NCI-H2171 treated with DMSO at 0.1 percent for 48 hours (cell line): ENCODE measurements at regions not wholly inside any gene's neighbourhood (a gene's known extent, or its start where the extent isn't known, plus 50 kb on each side); places are given as distances from the start of the nearest gene placed in this dataset.

Experiments used
- DNase-seq: peaks from one replicate; lab custom pipeline; 2025; lab: John Stamatoyannopoulos, UW

DNA sequence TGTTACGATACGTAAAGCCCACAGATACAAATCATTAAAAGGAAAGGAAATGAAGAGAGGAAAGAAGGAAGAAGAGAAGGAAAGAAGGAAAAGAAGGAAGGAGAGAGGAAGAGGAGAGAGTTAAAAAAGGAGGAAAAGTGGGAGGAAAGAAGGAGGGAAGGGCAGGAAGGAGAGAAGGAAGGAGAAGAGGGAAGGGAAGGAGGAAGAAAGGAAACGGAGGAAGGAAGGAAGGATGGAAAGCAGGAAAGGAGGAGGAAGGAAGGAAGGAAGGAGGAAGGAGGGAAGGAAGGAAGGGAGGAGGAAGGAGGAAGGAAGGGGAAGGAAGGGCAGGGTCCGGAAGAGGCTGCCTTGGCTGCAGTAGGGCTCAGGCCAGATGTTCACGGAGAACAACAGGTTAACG is 95.2 kb downstream of the ENGASE start:
- DNase-seq = no peak

DNA sequence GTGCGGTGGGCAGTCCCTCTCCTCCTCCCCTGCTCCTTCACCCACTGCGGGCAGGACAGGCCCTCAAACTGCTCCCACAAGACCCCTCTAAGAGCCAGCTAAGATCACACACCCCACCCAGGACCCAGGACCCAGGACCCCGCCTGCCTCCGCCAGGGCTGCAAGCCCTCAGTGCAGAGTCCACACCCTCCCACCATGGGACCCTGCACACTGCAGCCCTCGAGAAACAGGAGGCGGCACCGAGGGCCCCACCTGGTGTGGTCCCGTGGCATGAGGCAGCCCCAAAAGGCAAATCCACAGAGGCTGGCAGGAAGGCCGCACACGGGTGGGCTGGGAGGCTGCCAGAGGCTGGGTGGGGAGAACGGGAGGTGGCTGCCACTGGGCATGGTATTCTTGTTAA is 94.7 kb downstream of the ENGASE start:
- DNase-seq = no peak

DNA sequence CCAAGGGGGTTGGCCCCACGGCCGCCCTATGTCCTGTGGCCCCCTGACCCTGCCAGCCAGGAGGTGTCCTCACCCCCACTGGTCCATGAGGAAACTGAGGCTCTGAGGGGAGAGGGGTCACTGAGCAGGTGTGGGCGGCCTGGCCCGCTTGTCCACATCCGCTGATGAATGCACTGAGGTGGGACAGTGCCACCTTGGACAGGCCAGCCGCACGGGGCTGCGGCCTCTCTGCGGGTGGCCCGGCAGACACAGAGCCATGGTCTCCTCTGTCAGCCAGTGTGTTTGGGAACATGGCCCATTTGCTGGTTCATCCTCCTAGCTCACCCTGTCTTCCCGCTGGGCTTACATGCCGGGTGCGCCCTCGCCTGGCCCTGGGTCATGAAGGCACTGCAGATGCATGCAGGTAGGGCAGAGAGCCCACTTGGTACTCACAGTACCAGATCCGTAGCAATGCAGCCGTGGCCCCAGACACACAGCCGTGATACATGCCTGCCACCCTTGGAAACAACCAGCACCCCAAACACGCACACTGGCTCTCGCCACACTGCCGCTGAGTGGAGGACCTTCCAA is 93.9 kb downstream of the ENGASE start:
- DNase-seq = no peak

DNA sequence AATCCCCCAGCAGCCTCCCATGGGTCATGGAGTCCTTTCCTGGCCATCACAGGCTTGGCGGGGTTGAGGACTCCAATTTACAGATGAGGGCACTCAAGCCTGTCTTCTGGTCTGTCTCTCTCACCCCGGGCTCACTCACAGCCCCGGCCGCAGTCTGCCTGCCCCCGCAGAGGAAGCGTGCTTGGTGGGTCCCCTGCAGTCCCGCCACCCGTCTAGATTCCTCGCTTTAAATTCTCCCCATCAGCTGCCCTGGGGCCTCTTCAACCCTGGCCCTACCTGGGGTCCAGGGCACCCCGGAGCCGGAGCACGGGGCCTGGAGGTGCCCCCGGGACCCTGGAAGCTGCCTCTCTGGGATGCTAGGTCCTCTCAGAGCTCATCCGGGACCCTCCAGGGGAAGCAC is 92.9 kb downstream of the ENGASE start:
- no peak for DNase-seq

DNA sequence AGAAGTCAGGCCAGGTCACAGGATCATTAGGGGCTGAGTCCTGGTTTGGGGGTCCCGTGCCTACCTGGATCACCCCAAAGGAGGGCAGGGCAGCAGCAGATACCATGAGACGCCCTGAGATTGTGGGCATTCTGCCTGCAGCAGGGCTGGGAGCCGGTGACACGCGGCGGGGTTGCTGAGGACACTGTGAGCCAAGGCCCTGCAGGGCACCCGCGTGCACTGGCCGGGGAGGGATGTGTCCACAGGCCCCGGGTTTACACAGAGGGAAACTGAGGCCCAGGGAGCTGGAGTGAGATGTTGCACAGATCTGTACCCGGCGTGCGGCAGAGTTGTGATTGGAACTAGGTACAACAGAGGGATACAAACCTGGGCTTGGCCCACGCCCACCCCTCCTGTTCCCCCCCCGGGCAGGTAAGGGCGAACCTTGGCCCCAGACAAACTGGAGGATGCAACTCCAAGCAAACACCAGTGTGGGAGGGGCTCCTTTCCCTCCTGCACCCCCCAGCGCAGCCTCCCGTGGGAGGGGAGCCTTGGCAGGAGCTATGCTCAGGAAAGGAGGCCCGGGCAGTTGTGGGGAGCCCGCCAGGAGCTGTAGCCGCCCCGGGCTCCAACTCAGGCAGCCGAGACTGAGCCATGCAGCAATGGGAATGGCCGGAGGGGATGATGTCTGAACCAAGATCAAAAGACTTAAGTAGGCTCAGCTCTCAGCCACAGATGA is 91.3 kb downstream of the ENGASE start:
- no peak for DNase-seq

DNA sequence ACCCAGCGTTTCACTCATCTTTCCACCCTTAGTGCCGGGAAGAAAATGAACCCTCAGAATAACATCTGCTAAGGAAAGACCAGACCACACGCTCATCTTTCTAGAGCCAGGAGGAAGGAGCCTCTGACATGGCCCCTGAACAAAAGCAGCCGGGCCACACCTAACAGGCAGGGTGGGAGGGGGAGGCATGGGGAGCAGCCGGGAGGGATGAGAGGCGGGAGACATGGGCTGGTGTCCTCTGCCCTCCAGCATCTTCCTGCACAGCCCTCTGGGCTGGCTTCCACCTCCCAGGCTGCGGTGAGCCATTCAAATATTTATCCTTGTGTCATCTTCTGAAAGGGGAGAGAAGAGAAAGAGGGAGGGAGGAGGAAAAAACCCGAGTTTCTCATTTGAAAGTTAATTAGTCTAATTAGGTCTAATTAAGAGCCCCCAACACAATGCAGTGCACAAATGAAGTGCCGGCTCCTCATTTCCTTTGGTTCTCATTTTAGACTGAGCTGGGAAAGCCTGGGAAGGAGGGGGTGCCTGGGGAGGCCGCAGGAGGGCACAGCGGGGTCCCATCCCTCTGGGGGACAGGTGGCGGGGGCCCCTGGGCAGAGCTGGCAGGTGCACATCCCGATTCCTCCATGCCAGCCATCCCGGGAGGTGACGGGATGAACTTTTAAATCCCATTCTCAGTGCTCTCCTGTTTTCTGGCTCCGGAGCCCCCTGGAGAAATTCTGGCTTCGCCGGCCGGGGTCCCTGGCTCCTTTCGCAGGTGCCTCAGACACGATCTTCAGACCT is 90.5 kb downstream of the ENGASE start:
- DNase-seq = peak; percentile 57

DNA sequence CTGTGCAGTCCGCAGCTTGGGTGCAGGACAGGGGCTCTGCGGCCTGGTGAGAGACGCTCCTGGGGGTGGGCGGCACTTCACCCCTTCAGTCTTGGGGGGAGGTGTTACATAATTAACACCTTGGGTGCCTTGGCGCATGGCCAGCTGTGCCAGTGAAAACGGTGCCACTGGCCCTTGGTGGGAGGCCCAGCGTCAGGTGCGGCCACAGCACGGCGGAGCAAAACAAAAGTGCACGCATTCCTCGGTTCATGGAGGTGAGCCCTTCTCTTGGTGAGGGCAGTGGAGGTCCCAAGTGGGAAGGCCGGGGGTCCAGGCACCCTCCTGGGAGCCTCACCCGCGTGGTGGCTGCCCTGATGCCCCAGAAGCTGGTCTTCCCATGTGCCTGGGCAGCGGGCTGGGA is 89.8 kb downstream of the ENGASE start:
- DNase-seq = no peak

DNA sequence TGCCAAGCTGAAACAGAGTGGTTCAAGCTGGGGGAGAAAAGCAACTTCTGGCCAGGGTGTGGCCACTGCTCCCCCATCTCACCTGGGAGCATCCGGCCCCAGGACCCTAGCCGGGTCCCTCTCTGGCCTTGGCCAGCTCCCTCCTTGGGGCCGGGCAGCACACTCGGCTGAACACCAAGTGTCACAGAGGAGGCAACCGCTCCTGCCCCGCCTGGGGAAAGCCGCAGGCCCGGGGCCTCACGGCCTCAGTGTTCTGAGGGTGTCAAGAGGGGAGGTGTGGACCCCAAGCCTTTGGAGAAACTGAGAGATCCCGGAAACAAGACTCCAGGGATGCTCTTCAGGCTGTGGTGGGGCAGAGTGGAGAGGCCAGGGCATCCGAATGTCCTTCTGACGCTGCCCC is 88.4 kb downstream of the ENGASE start:
- no peak for DNase-seq

DNA sequence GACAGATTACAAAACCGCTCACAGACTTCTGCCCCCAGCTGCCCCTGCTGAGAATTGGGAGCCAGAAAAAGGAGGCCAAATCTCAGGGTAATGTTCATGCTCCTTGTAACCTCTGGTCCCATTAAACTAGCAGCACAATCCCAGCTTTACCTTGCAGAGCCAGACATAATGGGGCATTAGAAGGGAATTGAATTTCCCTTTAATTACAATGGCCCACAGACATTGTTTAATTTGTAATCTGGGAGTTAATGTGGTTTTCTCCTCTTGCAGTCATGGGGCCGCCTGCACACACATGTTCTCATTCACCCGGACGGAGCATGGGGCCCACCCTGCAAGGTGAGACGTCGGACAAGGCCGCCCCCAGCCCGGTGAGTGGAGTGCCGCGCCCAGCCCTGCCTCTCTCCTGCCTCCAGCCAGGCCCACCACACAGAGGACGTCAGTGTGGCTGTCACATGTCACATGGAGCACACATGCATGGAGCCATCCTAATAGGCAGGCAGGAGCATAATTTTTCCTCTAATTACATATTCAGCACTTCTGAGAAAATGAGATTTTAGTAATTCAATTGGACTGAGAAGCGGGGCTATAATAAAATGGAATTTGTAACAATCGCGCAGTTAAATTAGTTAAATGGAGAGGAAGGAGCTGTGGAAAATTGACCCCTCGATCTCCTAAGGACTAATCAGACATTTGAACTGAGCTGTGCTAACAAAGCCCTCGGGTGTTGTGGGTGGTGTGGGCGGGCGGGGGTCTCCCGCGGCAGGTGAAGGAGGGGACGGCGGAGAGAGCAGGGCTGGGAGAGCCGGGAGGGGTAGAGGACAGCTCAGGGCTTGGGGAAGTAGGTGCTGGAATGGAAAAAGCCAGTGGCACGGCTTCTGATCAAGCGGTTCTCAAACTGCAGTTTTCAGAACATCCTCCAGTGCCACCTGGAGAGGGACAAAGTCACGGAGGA is 87.7 kb downstream of the ENGASE start:
- DNase-seq = no peak

DNA sequence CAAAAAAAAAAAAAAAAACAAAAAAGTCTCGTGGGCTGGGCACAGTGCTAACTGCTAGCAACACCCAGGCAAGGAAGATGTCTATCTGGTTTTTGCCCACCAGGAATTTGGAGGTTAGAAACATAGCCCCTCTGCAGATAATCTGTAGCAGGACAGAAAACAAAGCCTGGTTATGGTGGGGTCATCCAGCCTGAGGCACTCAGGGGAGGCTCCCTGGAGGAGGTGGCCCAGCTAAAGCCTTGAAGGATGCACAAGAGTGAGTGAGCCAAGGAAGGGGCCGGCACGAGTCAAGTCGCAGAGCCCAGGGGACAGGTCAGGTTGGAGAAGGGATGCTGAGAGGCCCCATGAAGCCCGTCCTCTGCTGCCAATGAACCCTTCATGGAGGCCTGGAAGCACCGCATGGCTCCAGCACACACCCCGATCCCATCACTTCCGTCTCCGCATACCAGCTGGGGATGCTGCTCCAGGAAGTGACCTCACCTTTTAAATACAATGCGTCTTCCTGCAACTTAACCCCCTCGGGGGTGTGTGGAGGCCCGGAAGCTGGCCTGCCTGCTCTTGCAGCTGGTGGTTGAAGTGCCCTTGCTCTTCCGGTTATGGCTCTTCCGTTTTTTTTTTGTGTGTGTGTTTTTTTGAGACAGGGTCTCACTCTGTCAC is 86.5 kb downstream of the ENGASE start:
- DNase-seq = no peak

DNA sequence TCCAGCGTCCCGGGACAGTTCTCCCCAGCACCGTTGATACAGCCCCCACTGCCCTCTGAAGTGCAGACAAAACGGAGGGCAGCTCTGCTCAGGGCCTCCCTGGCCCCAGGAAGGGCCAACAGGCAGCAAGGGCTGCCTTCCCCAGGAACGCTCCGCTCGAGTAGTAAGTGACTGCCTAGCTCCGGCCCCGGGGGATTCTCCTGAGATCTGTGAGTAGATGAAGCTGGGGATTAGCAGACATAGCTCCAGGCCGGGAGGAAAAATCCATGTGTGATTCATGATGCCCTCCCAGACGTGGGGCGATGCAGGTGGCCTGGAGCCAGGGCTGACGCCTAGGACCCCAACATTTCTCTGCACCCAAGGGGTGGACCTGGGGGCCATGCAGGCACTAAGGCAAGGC is 85.3 kb downstream of the ENGASE start:
- no peak for DNase-seq

DNA sequence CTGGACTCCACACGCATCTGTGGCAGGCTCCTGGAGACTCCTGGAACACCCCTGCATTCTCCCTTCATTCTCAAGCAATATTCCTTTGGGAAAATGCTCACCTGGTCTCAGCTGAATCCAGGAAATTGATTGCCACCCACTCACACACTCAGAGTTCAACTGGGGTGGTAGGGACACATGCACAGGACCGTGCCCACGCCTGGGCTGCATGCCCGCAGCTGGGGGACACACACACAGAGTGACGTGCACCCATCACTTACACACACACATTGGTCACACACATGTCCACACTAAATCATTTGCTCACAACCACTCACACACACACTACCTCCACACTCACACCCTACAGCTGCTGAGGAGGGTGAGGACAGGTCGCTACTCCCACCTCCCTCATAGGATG is 84.8 kb downstream of the ENGASE start:
- no peak for DNase-seq

DNA sequence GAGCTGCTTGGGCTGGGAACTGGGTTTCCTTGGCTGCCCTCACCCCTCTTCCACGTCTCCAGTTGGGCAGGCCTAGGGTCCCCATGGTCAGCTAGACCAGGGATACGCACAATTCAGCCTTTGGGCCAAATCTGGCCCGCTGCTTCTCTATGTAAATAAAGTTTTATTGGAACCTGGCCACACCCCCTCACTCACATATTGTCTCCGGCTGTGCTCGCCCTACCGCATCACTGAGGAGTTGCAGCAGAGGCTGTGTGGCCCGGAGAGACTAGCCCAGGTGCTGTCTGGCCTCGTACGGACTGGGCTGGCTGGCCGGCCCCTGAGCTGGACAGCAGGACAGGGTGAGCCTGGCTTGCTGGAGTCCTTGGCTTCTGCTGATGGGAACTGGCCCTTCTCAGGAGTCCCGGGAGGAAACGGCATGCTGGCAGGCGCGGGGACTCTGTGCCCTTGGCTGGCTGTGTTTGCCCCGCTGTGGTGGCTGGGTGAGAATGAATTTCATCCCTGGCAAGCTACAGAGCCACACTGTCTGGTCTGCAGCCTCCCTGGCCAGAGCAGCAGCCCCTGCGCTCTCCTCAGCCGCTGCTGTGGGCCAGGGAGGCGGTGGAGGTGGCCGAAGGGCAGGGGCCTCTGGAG is 82.0 kb downstream of the ENGASE start:
- DNase-seq = no peak

DNA sequence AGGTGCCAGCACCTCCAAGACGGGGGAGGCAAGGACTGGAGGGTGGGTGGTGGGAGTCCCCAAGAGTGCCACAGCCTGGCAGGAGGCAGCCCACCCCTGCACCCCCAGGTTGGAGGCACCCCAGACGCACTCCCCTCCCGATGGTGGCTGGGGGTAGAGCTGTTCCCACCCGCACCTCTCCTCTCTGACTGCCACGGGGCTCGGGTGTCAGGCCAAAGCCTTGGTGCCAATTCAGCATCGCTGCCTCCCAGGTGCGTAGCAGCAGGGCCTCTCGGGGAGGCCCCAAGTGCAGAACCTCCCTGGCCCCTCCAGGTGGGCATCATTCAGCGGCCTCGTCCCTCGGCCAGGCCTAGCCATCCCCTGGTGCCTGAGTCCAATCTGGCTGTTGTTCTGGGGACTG is 81.1 kb downstream of the ENGASE start:
- DNase-seq = no peak

DNA sequence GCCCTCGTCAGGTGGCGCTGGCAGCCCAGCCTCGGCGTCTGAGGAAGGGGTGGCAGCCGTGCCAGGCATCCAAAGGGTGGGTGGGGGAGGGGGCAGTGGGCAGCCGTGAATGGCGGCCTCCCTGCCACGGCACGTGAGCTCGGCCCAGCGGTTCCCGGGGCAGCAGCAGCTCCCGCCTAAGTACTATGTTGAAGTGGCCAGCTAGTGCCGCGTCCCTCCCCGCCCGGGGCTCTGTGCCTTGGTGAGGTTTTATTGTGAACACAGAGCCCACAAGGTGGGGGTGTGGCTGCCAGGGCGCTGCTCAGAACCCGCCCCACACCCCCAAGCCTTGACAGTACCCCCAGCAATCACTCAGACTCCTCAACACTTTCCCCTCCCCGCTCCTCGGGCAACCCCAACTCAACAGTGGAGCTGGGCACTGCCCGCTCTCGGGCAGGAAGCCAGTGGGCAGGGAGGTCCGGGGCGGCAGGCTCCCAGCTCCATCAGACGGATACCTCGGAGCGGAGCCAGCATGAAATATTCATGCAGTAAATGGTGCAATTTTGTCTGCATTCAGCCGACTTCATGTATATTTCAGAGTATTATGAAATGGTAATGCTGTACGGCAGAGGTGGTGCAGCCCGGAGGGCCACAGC is 80.4 kb downstream of the ENGASE start:
- no peak for DNase-seq

DNA sequence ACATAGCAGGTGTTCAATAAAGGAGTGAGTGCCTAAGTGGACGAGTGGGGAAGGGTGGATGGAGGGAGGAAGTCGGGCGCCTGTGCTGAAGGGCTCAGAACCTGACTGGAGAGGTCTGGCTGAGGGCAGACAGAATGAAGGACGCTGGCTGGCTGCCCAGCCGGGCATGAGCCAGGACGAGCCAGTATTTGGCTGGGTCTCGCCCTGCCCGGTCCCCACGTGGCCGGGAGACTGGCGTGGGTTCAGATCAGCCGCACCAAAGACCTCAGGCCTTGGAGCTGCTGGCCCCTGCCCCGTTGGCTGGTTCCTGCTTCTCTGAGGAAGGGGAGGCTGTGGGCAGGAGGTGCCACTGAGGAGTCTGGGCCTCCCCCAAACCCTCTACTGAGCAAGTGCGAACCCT is 79.8 kb downstream of the ENGASE start:
- DNase-seq = no peak

DNA sequence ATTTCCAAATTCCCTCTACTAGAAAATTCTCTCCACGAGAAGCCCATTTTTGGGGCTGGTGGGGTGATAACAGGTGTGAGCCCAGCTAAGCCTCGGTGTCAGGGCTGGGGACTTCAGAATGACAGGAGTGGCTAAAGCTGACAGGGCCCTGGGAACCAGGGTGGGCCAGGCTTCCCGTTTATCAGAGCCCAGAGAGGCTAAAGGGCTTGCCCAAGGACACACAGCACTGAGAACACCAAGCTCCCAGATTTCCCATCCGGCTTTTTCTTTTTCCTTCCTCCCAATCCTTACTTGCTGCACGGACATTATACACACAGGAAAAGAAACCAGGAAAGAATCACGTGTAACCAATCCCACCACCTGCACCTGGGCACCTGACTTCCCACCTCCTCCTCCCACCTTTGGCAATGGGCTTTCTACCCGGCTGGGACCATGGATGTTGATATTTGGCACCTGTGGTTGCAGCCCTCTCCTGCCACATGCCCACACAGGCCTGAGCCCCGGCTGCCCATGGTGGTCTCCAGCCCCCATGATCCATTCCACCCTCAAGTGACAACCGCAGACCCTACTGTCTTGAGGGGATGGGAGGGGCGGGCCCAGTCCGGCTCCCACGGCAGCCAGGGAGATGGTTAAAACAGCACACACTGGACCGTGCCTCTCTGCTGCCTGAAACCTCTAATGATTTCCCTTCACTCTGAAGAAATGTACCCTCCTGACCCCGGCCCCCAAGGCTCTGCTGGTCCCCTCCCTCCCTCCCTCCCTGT is 78.9 kb downstream of the ENGASE start:
- no peak for DNase-seq

DNA sequence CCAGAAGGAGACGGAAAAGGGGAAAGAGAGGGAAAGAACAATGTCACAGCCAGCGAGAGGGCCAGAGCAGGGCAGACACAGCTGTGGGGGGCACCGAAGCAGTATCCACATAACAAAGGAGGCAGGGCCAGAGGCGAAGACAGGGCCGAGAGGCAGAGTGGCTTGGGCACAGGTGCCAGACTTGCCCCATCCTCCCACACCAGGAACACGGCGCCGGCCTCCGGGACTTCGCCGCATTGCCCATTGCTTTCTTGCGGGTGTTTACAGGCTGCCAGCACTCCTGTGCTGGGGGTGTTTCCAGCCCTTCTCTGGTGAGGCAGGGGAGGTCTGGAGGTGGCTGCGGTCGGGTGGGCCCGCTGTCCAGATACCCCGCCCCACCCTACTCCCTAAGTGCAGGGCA is 78.0 kb downstream of the ENGASE start:
- DNase-seq = no peak

DNA sequence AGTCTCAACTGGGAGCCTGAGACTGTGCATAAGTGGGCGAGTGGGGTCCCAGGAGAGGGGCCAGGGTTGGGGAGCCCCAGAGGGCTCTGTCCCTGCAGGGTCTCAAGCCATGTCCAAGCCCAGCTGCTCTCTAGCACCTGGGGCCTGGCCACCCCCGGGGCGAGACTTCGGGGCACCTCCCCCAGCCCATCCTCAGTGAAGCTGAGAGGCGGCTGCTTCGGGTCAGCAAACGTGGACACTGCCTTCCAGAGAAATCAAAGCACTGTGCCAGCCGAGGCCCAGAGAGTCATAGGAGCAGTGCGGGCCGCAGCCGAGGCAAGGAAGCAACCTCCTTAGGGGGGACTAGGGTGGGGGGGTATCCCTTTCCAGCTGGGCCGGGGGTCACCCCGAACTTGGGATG is 77.5 kb downstream of the ENGASE start:
- no peak for DNase-seq

DNA sequence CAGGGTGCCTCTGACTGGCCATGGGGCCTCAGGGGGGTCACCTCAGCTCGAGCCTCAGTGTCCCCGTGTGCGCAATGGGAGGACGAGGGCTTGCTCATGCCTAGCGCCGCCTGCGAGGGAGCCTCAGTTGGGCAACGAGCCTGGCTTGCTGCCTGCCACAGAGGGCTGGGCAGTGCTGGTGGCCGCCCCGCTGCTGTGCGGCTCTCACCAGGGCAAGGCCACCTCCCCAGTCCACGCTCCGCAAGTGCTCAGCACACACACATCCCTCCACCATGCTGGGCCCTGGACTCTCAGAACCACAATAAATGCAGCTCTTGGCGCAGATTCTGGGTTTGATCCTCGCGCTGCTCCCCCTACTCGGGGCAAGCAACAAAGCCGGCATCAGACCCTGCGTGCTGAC is 76.2 kb downstream of the ENGASE start:
- no peak for DNase-seq
